ENCODE measurements at regions not wholly inside any gene's neighbourhood (a gene's known extent, or its start where the extent isn't known, plus 50 kb on each side); places are given as distances from the start of the nearest gene placed in this dataset.

- no peak for TF ChIP-seq POLR2A (IDR thresholded peaks at IDR 0.05; ENCODE audit: low read depth)
- TF ChIP-seq CTCF (IDR thresholded peaks at IDR 0.05) = no peak
- no peak for TF ChIP-seq EP300 (IDR thresholded peaks at IDR 0.05)
Measured at GRCh38 chr2:66696374-66696773, 261.4 kb downstream of the MEIS1 start.

Measured in esophagus muscularis mucosa (tissue), 4 donors.